ENCODE measurements at regions not wholly inside any gene's neighbourhood (a gene's known extent, or its start where the extent isn't known, plus 50 kb on each side); places are given as distances from the start of the nearest gene placed in this dataset.
"Not testable (repeated sequence)": the region's sequence is repeated elsewhere in the genome, so short reads cannot be mapped to it uniquely, and the experiment has no call there.

GRCh38 chr1:57612833-57613232 lies 189.0 kb upstream of the DAB1 start:
- no peak for DNase-seq

- DNase-seq: no peak
These were observed 182.1 kb upstream of the DAB1 start for GRCh38 chr1:57605933-57606332.

GRCh38 chr1:57603696-57604095 lies 179.8 kb upstream of the DAB1 start:
- no peak for DNase-seq

- no peak for DNase-seq
These were observed 176.6 kb upstream of the DAB1 start for GRCh38 chr1:57600424-57600823.

GRCh38 chr1:57599236-57599994 lies 175.6 kb upstream of the DAB1 start:
- no peak for DNase-seq

GRCh38 chr1:57597036-57597435 lies 173.2 kb upstream of the DAB1 start:
- DNase-seq: no peak

GRCh38 chr1:57594002-57594401 lies 170.1 kb upstream of the DAB1 start:
- DNase-seq: no peak

- no peak for DNase-seq
These were observed 168.0 kb upstream of the DAB1 start for GRCh38 chr1:57591842-57592241.

GRCh38 chr1:57590978-57591377 lies 167.1 kb upstream of the DAB1 start:
- DNase-seq: no peak

- no peak for DNase-seq
These were observed 163.0 kb upstream of the DAB1 start for GRCh38 chr1:57586842-57587241.

- no peak for DNase-seq
These were observed 154.8 kb upstream of the DAB1 start for GRCh38 chr1:57578680-57579079.

GRCh38 chr1:57578099-57578498 lies 154.2 kb upstream of the DAB1 start:
- DNase-seq: no peak

GRCh38 chr1:57576756-57577155 lies 152.9 kb upstream of the DAB1 start:
- no peak for DNase-seq

- DNase-seq: no peak
These were observed 148.2 kb upstream of the DAB1 start for GRCh38 chr1:57572016-57572415.

- not testable (repeated sequence) for DNase-seq
These were observed 134.2 kb upstream of the DAB1 start for GRCh38 chr1:57558066-57558465.

GRCh38 chr1:57553666-57554065 lies 129.8 kb upstream of the DAB1 start:
- no peak for DNase-seq

GRCh38 chr1:57551476-57551875 lies 127.6 kb upstream of the DAB1 start:
- DNase-seq: no peak

- no peak for DNase-seq
These were observed 126.2 kb upstream of the DAB1 start for GRCh38 chr1:57550092-57550491.

GRCh38 chr1:57549300-57549699 lies 125.4 kb upstream of the DAB1 start:
- no peak for DNase-seq

- DNase-seq: peak in 1 of 3 donors; percentile 10
These were observed 122.9 kb upstream of the DAB1 start for GRCh38 chr1:57546549-57547330.

GRCh38 chr1:57544345-57544744 lies 120.5 kb upstream of the DAB1 start:
- DNase-seq: peak in 1 of 3 donors; percentile 5

- no peak for DNase-seq
These were observed 113.0 kb upstream of the DAB1 start for GRCh38 chr1:57536749-57537423.

GRCh38 chr1:57532299-57532698 lies 108.4 kb upstream of the DAB1 start:
- no peak for DNase-seq

- not testable (repeated sequence) for DNase-seq
These were observed 107.0 kb upstream of the DAB1 start for GRCh38 chr1:57530911-57531260.

Data from suppressor macrophage treated with lipopolysaccharide for 1 hour (primary cell).